Neural crest cell (in vitro differentiated cells): ENCODE measurements at regions not wholly inside any gene's neighbourhood (a gene's known extent, or its start where the extent isn't known, plus 50 kb on each side); places are given as distances from the start of the nearest gene placed in this dataset.

ENCODE experiments used
- DNase-seq: peaks from one replicate; pipeline ENCODE4 v3.0.0; 2021; ENCODE audit warnings: low read depth, mixed read lengths, low spot score
- H3K27ac Mint-ChIP-seq: one replicate; pipeline ENCODE4 v1.8.0; 2021; ENCODE audit warnings: mild to moderate bottlenecking, mixed read lengths; ENCODE audit not compliant: unreplicated experiment
- H3K27me3 Mint-ChIP-seq: 2 replicates; pipeline ENCODE4 v1.8.0; 2021; ENCODE audit warnings: low read depth, mild to moderate bottlenecking, mixed read lengths
- H3K36me3 Mint-ChIP-seq: 2 replicates; pipeline ENCODE4 v1.8.0; 2021; ENCODE audit warnings: low read depth, mild to moderate bottlenecking, mixed read lengths
- H3K4me1 Mint-ChIP-seq: 2 replicates; pipeline ENCODE4 v1.8.0; 2021; ENCODE audit warnings: mixed read lengths
- H3K4me3 Mint-ChIP-seq: one replicate; pipeline ENCODE4 v1.8.0; 2021; ENCODE audit warnings: mild to moderate bottlenecking, mixed read lengths
- H3K9me3 Mint-ChIP-seq: 2 replicates; pipeline ENCODE4 v1.8.0; 2021; ENCODE audit warnings: mixed read lengths
- TF ChIP-seq, protein P1 (sequence below): fragments of 200-600 bp; sonication (generic); conservative IDR thresholded peaks from 2 replicates; pipeline ENCODE4 v1.5.0; 2021; ENCODE audit warnings: antibody characterized with exemption, mild to moderate bottlenecking

DNA sequence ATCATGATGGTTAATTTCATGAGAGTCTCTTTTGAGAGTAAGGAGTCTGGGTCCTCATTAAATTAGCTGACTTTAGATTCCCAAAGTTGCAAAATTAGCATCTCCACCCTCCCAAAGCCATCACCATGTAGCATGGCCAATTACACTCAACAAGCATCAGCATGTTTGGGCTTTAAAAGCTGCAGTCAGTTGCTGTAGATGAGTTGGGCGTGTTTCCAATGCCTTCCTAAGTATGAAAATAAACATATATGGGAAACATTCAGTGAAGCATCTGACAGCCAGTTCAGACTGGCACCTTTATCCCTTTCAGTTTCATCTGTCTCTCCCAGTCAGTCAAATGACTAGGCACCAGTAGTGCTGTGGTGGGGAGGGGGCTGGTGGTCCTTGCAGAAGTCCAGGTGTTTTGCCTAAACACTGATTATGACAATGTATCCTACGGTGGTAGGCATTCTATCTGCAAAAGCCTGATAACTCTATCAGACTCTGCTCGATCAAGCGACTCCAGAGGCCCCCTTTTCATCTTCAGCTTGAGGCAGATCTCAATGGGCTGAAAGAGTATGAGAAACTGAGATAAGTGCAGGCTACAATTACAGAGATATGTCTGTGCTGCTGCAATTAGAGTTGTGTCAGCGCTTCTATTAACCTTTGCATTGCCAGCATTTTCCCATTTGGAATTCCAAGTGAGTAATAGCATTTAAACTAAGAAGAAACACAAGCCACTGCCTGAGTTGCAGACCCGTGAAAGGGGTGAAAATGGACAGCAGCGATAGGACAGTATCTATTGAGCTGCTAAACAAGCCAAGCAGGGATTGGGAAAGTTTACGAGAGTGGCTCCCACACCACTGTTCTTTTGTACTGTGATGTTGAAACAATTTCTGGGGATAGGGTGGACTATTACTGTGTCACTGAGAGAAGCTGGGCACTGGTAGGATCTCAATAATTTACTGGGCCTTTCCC is 67.3 kb upstream of the SPOPL start:
- no peaks in the 10 kb centered on the region for H3K36me3 Mint-ChIP-seq
- no peaks in the 10 kb centered on the region for H3K27me3 Mint-ChIP-seq
- TF ChIP-seq, protein P1, sequence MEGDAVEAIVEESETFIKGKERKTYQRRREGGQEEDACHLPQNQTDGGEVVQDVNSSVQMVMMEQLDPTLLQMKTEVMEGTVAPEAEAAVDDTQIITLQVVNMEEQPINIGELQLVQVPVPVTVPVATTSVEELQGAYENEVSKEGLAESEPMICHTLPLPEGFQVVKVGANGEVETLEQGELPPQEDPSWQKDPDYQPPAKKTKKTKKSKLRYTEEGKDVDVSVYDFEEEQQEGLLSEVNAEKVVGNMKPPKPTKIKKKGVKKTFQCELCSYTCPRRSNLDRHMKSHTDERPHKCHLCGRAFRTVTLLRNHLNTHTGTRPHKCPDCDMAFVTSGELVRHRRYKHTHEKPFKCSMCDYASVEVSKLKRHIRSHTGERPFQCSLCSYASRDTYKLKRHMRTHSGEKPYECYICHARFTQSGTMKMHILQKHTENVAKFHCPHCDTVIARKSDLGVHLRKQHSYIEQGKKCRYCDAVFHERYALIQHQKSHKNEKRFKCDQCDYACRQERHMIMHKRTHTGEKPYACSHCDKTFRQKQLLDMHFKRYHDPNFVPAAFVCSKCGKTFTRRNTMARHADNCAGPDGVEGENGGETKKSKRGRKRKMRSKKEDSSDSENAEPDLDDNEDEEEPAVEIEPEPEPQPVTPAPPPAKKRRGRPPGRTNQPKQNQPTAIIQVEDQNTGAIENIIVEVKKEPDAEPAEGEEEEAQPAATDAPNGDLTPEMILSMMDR: no peak
- no peak overlapping the region for H3K4me3 Mint-ChIP-seq
- no peaks in the 10 kb centered on the region for H3K9me3 Mint-ChIP-seq
- no peaks in the 10 kb centered on the region for H3K4me1 Mint-ChIP-seq
- H3K27ac Mint-ChIP-seq: peak overlapping the region; percentile 35
- no peak for DNase-seq

DNA sequence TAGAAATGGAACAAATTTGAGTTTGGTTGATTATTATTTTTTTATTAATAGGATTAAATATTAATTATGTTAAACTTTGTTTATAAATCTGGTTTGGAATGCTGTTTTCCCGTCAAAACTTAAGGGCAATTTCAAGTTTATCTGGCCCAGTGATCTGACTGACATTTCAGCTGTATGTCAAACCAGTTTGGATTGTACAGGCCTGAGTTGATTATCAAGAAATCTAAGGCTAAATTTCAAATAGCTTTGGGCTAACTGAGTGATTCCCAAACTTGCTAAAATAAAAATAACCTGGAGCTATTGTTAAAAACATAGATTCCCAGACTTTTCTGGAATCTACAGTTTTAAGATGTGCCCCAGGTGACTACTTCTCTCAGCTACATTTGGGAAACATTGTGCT is 65.9 kb upstream of the SPOPL start:
- TF ChIP-seq, protein P1: no peak
- H3K27ac Mint-ChIP-seq: no peak overlapping the region
- H3K4me1 Mint-ChIP-seq: no peaks in the 10 kb centered on the region
- no peaks in the 10 kb centered on the region for H3K36me3 Mint-ChIP-seq
- no peaks in the 10 kb centered on the region for H3K27me3 Mint-ChIP-seq
- H3K9me3 Mint-ChIP-seq: no peaks in the 10 kb centered on the region
- H3K4me3 Mint-ChIP-seq: no peak overlapping the region
- no peak for DNase-seq

DNA sequence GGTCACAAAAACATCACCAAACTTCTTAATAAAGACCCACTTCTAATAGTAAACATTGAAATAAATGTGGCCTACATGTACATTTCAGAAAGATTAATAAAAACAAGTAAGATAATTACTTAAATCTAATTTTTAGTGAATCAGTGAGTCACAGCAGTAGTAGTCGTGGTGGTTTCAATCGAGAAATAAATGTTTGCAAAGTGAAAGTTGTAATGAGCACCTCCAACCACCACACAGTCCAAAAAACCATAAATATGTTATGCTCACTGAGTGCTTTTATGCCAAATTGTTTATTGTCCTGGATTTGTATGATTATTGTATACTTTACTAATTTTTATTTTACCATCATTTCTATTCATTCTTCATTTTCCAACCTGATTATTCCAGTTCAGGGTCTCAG is 61.8 kb upstream of the SPOPL start:
- no peaks in the 10 kb centered on the region for H3K9me3 Mint-ChIP-seq
- H3K27ac Mint-ChIP-seq: no peak overlapping the region
- no peaks in the 10 kb centered on the region for H3K27me3 Mint-ChIP-seq
- H3K36me3 Mint-ChIP-seq: no peaks in the 10 kb centered on the region
- H3K4me1 Mint-ChIP-seq: no peaks in the 10 kb centered on the region
- TF ChIP-seq, protein P1: no peak
- H3K4me3 Mint-ChIP-seq: no peak overlapping the region
- no peak for DNase-seq

DNA sequence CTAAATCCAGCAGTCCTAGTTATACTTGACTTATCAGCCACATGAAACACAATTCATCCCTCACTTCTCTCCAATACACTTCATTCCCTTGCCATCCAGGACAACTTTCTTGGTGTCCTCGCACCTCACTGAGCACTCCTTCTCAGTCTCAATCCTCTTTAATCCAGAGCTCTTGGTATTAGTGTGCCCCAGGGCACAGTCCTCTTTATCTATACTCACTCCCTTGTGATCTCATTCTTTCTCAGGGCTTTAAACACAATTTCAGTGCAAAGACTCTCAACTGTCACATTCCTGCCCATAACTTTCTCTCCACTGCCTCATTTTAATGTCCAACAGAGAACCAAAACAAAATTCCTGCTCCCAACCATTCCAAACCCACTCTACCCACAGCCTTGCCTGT is 60.8 kb upstream of the SPOPL start:
- DNase-seq: no peak
- H3K4me3 Mint-ChIP-seq: no peak overlapping the region
- H3K36me3 Mint-ChIP-seq: no peaks in the 10 kb centered on the region
- no peaks in the 10 kb centered on the region for H3K27me3 Mint-ChIP-seq
- peak overlapping the region; percentile 24 for H3K27ac Mint-ChIP-seq
- H3K4me1 Mint-ChIP-seq: no peaks in the 10 kb centered on the region
- no peaks in the 10 kb centered on the region for H3K9me3 Mint-ChIP-seq
- TF ChIP-seq, protein P1: no peak

DNA sequence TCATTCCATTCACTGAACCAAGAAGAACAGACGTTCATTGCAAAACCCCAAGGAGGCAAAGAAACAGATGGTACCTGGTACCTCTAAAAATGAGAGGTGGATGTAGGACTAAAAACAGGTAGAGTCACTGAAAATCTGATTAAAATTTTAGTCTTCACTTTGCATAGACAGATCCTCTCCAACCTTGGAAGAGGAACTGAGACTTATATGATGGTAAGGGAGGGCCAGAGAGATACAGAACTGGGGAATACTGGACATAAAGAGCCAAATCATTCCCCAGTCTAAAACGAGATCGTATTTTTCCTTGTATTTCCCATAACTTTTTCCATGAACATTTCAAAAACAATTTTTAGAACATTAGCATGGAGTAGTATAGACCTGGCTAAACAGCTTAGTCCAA is 59.7 kb upstream of the SPOPL start:
- H3K27ac Mint-ChIP-seq: no peak overlapping the region
- H3K4me1 Mint-ChIP-seq: no peaks in the 10 kb centered on the region
- TF ChIP-seq, protein P1: no peak

More for the DNA sequence above, 59.7 kb upstream of the SPOPL start:
- no peaks in the 10 kb centered on the region for H3K36me3 Mint-ChIP-seq
- no peak for DNase-seq
- no peaks in the 10 kb centered on the region for H3K27me3 Mint-ChIP-seq
- no peak overlapping the region for H3K4me3 Mint-ChIP-seq
- H3K9me3 Mint-ChIP-seq: no peaks in the 10 kb centered on the region
